ENCODE measurements at regions not wholly inside any gene's neighbourhood (a gene's known extent, or its start where the extent isn't known, plus 50 kb on each side); places are given as distances from the start of the nearest gene placed in this dataset.

DNA sequence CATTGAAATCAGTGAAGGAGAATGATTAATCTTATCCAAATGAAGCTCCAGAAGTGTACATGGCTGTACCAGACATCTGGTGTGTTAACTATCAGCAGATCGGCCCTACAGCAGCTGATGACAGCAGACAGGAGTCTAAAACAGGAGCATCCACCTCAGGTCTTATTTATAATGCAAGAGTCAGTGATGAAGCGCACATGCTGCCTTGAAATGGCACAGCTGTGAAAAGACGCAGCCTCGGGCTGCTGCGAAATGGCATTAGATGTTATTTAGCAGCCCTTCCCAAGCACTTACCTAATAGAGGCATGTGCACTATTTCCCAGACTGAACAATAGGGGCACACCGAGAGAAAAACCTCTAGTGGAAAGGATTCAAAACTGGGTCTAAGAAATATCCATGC, 472.3 kb upstream of the CBLB start:
- TF ChIP-seq, protein P1, sequence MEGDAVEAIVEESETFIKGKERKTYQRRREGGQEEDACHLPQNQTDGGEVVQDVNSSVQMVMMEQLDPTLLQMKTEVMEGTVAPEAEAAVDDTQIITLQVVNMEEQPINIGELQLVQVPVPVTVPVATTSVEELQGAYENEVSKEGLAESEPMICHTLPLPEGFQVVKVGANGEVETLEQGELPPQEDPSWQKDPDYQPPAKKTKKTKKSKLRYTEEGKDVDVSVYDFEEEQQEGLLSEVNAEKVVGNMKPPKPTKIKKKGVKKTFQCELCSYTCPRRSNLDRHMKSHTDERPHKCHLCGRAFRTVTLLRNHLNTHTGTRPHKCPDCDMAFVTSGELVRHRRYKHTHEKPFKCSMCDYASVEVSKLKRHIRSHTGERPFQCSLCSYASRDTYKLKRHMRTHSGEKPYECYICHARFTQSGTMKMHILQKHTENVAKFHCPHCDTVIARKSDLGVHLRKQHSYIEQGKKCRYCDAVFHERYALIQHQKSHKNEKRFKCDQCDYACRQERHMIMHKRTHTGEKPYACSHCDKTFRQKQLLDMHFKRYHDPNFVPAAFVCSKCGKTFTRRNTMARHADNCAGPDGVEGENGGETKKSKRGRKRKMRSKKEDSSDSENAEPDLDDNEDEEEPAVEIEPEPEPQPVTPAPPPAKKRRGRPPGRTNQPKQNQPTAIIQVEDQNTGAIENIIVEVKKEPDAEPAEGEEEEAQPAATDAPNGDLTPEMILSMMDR (IDR thresholded peaks at IDR 0.05), result no peak
- TF ChIP-seq POLR2A (IDR thresholded peaks at IDR 0.05), result no peak
